ENCODE measurements at regions not wholly inside any gene's neighbourhood (a gene's known extent, or its start where the extent isn't known, plus 50 kb on each side); places are given as distances from the start of the nearest gene placed in this dataset.

GRCh38 chr2:123864416-123864815 lies 160.7 kb upstream of the CNTNAP5 start:
- no peak for TF ChIP-seq CTCF (conservative IDR thresholded peaks at IDR 0.05)
- TF ChIP-seq EZH2 (IDR thresholded peaks at IDR 0.05; ENCODE audit: low read depth) = no peak

Data from PC-9 (cell line).